Endothelial cell of umbilical vein (primary cell): ENCODE measurements at regions not wholly inside any gene's neighbourhood (a gene's known extent, or its start where the extent isn't known, plus 50 kb on each side); places are given as distances from the start of the nearest gene placed in this dataset.

ENCODE experiments used
- EZH2 ChIP-seq: IDR thresholded peaks from 2 replicates; pipeline ENCODE4 v1.6.1; 2012; ENCODE audit warnings: borderline replicate concordance, low read depth, mild to moderate bottlenecking, moderate library complexity, low read length, inconsistent platforms; ENCODE audit not compliant: severe bottlenecking
- GATA2 ChIP-seq: IDR thresholded peaks from 2 replicates; pipeline ENCODE4 v1.7.0; 2011; ENCODE audit warnings: low read depth, mild to moderate bottlenecking, moderate library complexity, mixed read lengths, low read length; ENCODE audit not compliant: insufficient read length, insufficient read depth
- JUN ChIP-seq: IDR thresholded peaks from 2 replicates; pipeline ENCODE4 v1.6.1; 2011; ENCODE audit warnings: borderline replicate concordance, low read depth; ENCODE audit not compliant: insufficient read length, insufficient read depth
- POLR2A ChIP-seq: IDR thresholded peaks from 2 replicates; pipeline ENCODE4 v1.6.1; 2012; ENCODE audit warnings: low read depth, mild to moderate bottlenecking, control low read depth, low read length
- POLR2AphosphoS5 ChIP-seq: IDR thresholded peaks from 2 replicates; pipeline ENCODE4 v1.6.1; 2012; ENCODE audit warnings: low read depth, mild to moderate bottlenecking, control low read depth, low read length, moderate library complexity; ENCODE audit not compliant: insufficient read depth
- TF ChIP-seq, protein P1 (sequence below): IDR thresholded peaks from 2 replicates; pipeline ENCODE4 v1.6.1; 2011; ENCODE audit not compliant: insufficient read depth, insufficient read length
- TF ChIP-seq, protein P2 (sequence below), 2 donors: IDR thresholded peaks; 1 replicate in 1 of 2; 2 replicates in 1 of 2; pipeline ENCODE4 v1.5.1; 2011; ENCODE audit warnings: low read length in 2 of 2, mild to moderate bottlenecking in 2 of 2, moderate library complexity in 2 of 2, control low read depth in 1 of 2, inconsistent platforms in 1 of 2, low read depth in 1 of 2; ENCODE audit not compliant: insufficient read depth in 1 of 2; ENCODE audit errors: extremely low read depth in 1 of 2

DNA sequence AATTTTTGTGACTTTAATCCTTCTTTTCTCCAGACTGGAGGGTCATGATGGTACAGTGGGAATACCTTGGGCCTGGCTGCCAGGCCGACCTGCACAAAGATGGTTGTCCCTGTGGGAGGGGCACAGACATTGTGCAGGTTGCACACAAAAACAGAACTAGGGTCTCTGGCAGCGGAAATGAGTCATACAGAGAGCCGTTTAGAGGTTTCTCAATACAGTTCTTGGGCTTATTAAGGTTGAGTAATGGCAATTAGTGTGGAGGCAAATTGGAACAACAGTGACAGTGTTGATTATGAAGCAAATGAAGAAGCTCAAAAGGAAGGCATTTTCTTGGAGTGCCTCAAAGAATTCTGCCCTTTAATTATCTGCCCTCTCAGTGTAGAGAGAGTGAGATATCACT is 173.6 kb downstream of the TENT4A start:
- TF ChIP-seq, protein P1, sequence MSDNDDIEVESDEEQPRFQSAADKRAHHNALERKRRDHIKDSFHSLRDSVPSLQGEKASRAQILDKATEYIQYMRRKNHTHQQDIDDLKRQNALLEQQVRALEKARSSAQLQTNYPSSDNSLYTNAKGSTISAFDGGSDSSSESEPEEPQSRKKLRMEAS: no peak
- TF ChIP-seq, protein P2, sequence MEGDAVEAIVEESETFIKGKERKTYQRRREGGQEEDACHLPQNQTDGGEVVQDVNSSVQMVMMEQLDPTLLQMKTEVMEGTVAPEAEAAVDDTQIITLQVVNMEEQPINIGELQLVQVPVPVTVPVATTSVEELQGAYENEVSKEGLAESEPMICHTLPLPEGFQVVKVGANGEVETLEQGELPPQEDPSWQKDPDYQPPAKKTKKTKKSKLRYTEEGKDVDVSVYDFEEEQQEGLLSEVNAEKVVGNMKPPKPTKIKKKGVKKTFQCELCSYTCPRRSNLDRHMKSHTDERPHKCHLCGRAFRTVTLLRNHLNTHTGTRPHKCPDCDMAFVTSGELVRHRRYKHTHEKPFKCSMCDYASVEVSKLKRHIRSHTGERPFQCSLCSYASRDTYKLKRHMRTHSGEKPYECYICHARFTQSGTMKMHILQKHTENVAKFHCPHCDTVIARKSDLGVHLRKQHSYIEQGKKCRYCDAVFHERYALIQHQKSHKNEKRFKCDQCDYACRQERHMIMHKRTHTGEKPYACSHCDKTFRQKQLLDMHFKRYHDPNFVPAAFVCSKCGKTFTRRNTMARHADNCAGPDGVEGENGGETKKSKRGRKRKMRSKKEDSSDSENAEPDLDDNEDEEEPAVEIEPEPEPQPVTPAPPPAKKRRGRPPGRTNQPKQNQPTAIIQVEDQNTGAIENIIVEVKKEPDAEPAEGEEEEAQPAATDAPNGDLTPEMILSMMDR (IDR thresholded peaks at IDR 0.05; ENCODE audit: extremely low read depth in 1 of 2, insufficient read depth in 1 of 2, low read depth in 1 of 2, low read length in 2 of 2): no peak
- no peak for TF ChIP-seq POLR2AphosphoS5
- no peak for TF ChIP-seq GATA2
- TF ChIP-seq JUN: no peak
- no peak for TF ChIP-seq POLR2A
- no peak for TF ChIP-seq EZH2
